GM12865 (cell line): ENCODE measurements at regions not wholly inside any gene's neighbourhood (a gene's known extent, or its start where the extent isn't known, plus 50 kb on each side); places are given as distances from the start of the nearest gene placed in this dataset.

Experiments
- DNase-seq: peaks from one replicate; pipeline ENCODE4 v3.0.0; 2010; ENCODE audit warnings: low read depth
- H3K4me3 ChIP-seq: 2 replicates; pipeline ENCODE4 v1.5.1; 2011; ENCODE audit warnings: mild to moderate bottlenecking, low read depth, low read length, control low read depth
- TF ChIP-seq, protein P1 (sequence below): IDR thresholded peaks from 2 replicates; pipeline ENCODE4 v1.5.1; 2011; ENCODE audit warnings: low read length, control low read depth, low read depth, inconsistent platforms; ENCODE audit not compliant: insufficient read depth; ENCODE audit errors: missing control alignments

GRCh38 chr6:149147938-149148718 is 169.4 kb upstream of the TAB2 start:
- peak; percentile 34 for DNase-seq
- TF ChIP-seq, protein P1, sequence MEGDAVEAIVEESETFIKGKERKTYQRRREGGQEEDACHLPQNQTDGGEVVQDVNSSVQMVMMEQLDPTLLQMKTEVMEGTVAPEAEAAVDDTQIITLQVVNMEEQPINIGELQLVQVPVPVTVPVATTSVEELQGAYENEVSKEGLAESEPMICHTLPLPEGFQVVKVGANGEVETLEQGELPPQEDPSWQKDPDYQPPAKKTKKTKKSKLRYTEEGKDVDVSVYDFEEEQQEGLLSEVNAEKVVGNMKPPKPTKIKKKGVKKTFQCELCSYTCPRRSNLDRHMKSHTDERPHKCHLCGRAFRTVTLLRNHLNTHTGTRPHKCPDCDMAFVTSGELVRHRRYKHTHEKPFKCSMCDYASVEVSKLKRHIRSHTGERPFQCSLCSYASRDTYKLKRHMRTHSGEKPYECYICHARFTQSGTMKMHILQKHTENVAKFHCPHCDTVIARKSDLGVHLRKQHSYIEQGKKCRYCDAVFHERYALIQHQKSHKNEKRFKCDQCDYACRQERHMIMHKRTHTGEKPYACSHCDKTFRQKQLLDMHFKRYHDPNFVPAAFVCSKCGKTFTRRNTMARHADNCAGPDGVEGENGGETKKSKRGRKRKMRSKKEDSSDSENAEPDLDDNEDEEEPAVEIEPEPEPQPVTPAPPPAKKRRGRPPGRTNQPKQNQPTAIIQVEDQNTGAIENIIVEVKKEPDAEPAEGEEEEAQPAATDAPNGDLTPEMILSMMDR, result no peak
- no peak overlapping the region for H3K4me3 ChIP-seq

DNA sequence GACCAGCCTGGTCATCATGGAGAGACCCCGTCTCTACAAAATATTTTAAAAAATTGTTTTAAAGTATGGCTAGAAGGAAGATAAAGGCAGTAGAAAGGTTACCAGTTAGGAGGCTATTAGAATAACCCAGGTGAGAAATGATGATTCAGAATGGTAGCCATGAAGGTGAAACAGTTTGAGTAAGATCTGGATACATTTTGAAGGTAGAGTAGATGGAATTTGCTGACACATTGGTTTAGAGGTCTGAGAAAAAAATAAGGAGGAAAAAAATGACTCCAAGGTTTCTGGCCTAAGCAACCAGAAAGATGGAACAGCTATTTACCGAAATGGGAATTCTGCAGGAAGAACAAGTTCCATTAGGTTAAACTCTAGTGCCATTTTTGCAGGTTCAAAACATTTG is 167.9 kb upstream of the TAB2 start:
- DNase-seq, result no peak
- no peak overlapping the region for H3K4me3 ChIP-seq
- TF ChIP-seq, protein P1, result no peak

DNA sequence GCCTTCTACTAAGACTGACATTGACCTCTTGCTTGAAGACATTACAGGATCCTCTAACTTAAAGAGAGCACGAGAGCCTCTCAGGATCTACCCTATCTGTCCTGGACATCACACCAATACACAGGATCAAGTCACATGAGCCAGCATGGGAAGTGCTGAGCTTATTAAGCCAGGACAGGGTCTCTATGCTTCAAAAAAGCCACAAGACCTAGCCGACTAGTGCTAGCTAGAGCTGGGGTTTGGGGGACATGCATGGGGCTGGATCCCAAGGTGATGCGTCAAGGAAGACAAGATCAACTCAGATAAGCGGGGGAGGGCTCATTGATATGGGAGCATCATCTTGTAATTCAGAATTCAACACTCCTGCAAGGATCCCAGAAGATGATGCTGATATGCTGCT is 167.2 kb upstream of the TAB2 start:
- TF ChIP-seq, protein P1, result no peak
- no peak overlapping the region for H3K4me3 ChIP-seq
- no peak for DNase-seq

DNA sequence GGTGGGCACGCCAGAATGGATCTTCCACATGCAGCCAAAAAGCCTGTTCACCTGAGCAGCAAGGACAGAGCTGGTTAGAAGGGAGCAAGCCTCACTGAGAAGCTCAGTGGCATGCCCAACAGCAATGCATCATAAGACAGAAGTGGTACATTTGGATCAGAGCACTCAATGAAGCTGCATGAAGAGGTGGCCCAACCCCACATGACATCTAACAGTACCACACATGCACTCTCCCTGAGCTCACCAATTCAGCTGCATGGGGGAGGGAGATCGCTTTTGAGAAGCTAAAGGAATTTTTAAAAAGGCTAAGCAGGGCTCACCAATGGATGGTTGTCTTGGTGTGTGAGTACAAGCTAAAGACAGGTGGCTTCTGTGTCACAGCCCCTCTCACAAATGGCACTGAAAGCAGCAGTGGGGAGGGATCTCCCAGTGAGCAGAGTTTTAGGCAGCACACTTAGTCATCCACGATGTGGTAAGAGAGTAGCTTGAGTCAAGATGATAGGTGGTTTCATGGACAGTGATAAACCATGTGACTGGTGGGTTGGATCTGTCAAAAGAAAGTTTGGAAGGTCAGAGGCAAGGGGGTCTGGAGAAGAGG is 166.6 kb upstream of the TAB2 start:
- H3K4me3 ChIP-seq, result no peak overlapping the region
- peak; percentile 27 for DNase-seq
- TF ChIP-seq, protein P1, result no peak

- TF ChIP-seq, protein P1, result no peak
- no peak overlapping the region for H3K4me3 ChIP-seq
- no peak for DNase-seq
These were observed 165.0 kb upstream of the TAB2 start for GRCh38 chr6:149152521-149152920.

GRCh38 chr6:149153100-149153499 is 164.4 kb upstream of the TAB2 start:
- no peak overlapping the region for H3K4me3 ChIP-seq
- DNase-seq, result no peak
- TF ChIP-seq, protein P1, result no peak
